Dedifferentiated amniotic fluid mesenchymal stem cell (primary cell): ENCODE measurements at regions not wholly inside any gene's neighbourhood (a gene's known extent, or its start where the extent isn't known, plus 50 kb on each side); places are given as distances from the start of the nearest gene placed in this dataset.
A peak's percentile ranks its signal among the peaks of the same experiment; 100 is the strongest.

Experiments
- DNase-seq: peaks from one replicate; pipeline ENCODE4 v3.0.0-alpha.2; 2016; ENCODE audit errors: extremely low spot score

- DNase-seq = no peak
These were observed 54.3 kb upstream of the CBLB start for GRCh38 chr3:105923140-105923539.

DNA sequence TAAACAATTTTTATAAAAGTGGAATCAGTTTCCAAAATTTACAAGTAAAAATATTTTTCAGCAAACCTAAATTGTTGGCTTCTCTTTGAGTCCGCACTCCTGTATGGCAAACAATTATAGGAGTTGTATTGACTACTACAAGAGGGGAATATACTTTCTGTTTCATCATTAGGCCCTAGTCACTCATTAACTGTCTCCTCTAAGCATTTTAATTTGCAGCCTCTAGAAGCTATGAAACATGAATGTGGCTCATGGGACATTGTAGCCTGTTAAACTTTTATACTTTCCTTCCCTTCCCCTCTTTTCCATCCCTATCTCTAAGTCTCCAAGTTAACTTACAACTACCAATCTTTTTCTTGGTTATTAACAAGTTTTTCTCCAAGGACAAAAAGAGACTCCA is 58.9 kb upstream of the CBLB start:
- DNase-seq = no peak

DNA sequence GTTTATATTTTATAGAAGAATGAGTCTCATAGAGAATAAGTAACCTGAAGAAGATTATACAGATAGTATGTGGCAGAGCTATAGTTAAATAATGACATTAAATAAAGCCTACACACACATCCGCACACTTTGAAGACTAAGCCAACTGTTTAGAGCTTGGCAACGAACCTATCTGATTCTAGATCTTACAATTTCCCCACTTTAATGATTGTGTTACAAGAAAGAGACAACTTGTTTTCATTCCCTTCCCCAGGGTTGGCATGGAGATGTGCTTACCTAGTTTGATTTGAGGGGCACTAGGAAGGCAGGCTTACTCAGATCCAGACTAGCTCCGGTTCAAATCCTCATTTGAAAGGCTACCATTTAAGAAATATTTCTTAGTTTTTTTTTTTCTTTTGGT is 61.9 kb upstream of the CBLB start:
- DNase-seq = no peak

DNA sequence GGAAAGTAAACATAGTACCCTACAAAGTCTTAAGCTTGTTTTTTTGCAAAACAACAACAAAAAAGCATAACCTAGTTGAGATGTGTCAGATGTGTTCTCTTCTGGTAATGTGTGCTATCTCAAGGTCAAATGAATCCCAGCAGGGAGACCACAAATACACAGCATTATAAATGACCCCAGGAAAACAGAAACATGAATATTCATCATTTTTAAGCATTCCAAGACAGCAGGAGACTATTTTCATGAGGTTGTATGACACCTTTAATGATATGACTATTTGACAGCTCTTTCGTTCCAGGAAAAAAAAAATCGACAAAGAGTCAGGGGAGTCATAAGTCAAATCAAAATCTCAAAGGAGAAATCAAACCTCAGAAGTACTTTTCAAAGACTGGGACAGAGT is 62.7 kb upstream of the CBLB start:
- DNase-seq = no peak

DNA sequence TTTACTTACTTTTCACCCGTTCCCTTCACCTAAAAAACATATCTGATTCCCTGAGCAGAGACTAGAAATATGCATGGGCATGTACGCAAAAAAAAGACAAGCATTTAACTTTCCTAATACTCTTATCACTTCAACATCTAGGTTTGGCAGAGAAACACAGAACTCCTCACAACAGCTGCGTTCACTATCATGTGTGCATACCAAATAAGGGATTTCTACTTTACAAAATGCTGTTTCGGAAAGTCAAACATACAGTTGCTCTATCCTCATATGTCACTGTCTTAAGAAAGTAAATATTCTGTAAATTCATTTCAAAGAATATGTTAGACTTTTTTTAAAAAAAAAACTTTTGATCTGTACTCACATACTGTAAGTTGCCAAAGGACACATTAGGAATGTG is 65.1 kb upstream of the CBLB start:
- no peak for DNase-seq

DNA sequence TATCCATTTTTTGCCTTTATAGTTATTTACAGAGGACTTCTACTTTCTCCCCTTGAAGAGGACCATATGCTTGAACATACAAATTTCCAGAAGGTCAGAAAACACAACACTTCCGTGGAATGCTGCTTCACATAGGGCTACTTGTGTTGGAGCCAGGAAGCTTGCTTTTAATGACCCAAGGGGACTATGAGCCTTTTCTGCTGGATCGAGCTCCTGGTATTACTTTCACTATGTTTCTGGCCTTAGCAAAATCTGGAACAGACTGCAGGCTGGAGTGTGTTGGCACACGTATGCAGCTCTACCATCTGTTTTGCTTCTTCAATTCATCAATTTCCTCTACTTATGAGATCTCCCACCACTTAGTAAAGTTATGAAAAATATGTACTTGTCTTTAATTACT is 69.3 kb upstream of the CBLB start:
- DNase-seq = peak; percentile 49

DNA sequence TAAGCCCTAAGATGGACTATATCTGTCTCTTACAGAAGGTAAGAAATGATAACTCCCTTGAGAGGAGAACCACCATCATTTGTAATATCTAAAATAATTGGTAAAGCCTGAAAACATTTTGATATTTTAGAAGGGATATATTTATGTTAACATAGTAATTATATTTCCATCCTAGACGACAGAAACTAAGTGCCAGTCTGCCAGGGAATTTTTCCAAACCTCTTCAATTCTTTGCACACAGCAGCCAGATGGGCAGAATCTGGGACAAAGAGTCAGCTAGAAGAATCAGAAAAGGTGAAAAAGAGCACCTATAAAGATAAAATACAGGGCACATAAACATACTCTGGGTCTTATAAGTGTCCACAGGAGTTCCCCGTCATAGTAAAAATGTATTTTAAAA is 70.0 kb upstream of the CBLB start:
- no peak for DNase-seq

GRCh38 chr3:105944276-105944675 is 75.5 kb upstream of the CBLB start:
- no peak for DNase-seq

DNA sequence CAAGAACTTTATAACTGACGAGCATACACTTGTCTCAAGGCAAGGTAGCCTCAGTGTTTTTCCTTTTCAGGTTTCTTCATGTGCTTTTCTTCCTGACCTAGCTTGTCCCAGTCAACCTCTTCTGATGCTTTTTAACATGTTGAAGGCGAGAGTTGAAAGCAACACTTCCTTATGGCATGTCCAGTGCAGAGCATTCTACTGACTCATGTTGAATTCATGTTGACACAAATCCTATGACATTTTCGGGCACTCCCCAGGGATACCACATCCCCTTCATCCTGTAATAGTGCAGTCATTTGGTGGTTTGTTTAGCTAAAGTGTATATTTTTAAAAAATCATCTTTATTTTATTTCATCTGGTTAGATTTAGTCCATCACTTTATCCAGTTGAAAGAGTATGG is 75.9 kb upstream of the CBLB start:
- peak; percentile 52 for DNase-seq

- no peak for DNase-seq
These were observed 79.3 kb upstream of the CBLB start for GRCh38 chr3:105948101-105948500.

- no peak for DNase-seq
These were observed 82.2 kb upstream of the CBLB start for GRCh38 chr3:105950881-105951600.

GRCh38 chr3:105953831-105954230 is 85.0 kb upstream of the CBLB start:
- peak; percentile 13 for DNase-seq

DNA sequence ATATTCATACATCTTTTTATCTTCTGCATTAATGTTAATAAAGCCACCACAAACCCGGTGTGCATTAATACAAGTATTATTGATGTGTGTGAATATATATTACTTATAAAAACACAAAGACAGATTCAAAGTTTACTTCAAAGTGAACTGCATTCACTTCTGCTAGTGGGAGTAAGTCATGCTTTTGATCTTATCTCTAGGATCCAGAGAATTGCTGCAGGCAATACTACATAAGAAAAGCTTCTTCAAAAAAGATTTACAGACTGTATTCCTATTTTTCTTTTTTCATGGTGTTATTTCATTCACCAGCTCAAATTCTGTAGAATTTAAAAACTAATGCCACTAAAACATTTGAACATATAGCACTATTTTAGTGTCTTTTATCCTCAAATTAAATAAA is 87.5 kb upstream of the CBLB start:
- peak; percentile 15 for DNase-seq

- peak; percentile 57 for DNase-seq
These were observed 88.9 kb upstream of the CBLB start for GRCh38 chr3:105957722-105958121.

GRCh38 chr3:105958237-105959000 is 89.6 kb upstream of the CBLB start:
- DNase-seq = peak; percentile 14

DNA sequence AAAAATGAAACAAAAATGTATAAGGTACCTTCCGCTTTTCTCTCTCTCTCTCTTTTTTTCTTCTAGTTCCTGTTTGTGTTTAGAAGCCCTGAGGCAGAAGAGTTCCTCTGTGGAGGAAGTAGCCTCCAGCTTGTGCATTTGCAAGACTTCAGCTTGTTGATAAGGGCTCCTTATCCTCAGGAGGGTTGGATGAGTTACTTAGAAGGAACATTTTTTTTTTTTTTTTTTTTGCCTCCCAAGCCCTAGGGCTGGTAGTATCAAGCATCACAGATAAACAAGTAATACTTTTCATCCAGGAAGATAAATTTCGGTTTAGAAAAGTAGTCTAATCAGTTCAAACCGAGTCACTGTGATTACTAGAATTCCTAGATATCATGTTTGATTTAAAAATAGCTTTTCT is 91.0 kb upstream of the CBLB start:
- DNase-seq = peak; percentile 14

- DNase-seq = peak; percentile 10
These were observed 91.6 kb upstream of the CBLB start for GRCh38 chr3:105960381-105960780.

DNA sequence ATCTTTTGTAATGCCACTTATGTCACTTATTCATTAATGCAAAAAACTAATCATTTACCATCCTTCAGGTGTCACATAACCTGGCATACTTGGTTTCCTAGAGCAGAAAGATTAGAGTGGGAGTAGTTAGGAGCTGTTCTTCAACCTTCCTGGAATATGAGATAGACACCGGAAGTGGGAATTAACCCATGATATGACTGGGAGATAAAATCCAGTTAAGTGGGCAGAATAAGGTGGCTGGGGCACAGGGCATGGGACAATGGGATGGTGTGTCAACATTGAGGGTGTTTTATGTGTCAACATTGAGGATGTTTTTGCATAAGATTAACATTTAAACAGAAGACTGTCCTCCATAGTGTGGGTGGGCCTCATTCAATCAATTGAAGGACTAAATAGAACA is 94.3 kb upstream of the CBLB start:
- DNase-seq = no peak

DNA sequence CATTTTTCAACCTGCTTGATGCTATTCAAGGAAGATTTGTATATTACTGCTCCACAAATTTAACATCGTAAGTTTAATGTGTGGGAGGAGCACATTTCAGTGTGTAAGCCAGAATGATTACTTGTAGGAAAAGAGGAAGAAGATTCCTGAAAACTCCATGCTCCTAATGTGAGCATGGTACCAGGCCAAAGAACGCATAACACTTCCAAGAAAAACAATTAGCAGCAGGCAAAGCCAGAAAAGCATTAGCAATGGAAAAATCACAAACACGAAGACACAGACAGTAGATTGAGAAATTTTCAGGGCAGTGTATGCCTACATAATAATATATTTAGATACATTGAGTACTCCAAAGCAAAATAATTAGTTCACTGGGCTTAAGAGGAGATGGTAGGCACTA is 96.6 kb upstream of the CBLB start:
- DNase-seq = peak; percentile 61

- peak; percentile 20 for DNase-seq
These were observed 98.3 kb upstream of the CBLB start for GRCh38 chr3:105967117-105967516.

GRCh38 chr3:105970283-105970682 is 101.5 kb upstream of the CBLB start:
- DNase-seq = peak; percentile 62

DNA sequence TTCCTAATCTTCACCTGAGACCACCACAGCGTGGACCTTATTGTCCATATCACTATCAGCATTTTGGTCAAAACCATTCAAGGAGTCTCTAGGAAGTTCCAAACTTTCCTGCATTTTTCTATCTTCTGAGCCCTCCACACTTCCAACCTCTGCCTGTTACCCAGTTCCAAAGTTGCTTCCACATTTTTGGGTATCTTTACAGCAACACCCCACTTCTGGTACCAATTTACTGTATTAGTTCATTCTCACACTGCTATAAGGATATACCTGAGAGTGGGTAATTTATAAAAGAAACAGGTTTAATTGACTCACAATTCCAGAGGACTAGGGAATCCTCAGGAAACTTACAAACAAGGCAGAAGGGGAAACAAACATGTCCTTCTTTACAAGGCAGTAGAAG is 103.3 kb upstream of the CBLB start:
- DNase-seq = no peak

DNA sequence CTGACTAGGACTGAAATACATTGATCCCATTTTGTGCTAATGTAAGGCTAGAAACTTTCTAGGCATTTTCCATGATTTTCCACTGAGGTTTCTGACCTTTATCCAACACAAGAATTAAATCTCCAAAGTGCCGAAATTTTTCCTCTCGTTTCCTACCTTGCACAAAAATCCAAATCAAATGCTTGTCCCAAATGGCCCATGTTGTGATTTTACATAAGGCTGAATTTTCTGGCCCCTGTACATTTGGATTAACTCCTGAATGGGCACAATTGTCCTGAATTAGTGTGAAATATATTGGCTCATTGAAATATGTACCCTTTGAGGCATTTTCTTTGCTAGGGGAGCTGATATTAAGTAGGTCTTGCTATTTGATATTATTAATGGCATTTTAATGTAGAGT is 105.6 kb upstream of the CBLB start:
- DNase-seq = no peak

GRCh38 chr3:105976196-105976595 is 107.4 kb upstream of the CBLB start:
- DNase-seq = no peak
